GM18519 (cell line): ENCODE measurements at regions not wholly inside any gene's neighbourhood (a gene's known extent, or its start where the extent isn't known, plus 50 kb on each side); places are given as distances from the start of the nearest gene placed in this dataset.
A peak's percentile ranks its signal among the peaks of the same experiment; 100 is the strongest.

Source experiments
- ATAC-seq: cut with Tn5 transposase; IDR thresholded peaks from one replicate; pipeline ENCODE4 v1.9.1; 2021; ENCODE audit warnings: mild to moderate bottlenecking, moderate library complexity; ENCODE audit not compliant: unreplicated experiment, low FRiP score

DNA sequence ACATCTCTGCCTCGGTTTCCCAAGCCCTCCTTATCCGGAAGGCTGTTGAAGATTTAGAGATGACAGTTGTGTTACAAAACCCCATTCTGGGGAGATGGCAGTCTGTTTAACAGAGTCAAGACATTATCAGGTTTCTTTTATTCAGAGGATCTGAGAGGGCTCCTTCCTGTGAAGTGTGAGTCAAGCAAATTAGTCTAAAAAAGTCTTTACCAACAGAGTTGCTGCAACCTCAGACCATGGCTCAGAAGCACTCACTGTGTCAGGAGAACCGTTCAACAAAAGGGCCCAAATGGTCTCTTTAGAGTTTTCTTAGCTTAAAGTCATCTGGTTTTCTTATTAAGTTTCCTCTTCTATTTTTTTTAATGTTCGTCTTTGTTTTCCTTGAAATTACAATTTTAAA, 717.8 kb downstream of the EPM2A start:
- ATAC-seq, result no peak

DNA sequence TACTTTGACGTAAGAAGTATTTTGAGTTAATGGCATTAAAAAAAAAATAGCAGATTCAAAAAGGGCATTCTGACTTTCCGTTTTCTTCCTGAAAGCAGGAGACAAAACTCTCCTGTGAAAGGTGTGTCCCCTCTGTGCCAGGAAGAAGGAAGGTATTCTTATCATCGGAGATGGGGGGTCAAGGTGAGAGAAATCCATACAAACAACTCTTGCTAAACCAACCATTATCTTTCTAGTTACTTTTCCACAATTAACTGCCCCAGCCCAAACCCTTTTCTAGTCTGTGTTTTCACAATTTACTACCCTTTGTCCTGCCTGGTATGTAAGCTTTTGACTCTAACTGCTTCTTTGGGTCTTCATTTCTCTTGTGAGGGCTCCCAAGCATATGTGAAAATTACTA, 717.3 kb downstream of the EPM2A start:
- ATAC-seq, result no peak

DNA sequence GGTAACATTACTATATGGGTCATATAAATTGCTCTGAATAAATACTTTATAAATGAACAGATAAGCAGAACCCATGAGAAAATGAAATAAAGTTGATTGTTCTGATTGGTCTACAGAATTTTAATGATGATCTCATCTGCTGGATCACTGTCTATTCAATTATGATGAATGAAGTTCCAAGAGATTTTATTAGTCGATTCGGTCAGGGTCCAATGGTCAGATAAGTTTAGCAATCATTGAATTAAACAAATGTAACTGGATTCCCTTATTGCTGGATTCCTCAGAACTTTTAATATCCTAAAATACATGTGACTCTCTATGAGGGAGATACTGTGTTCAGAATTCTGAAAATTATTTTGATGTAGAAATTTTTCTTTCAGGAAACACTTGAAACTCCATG, 715.2 kb downstream of the EPM2A start:
- no peak for ATAC-seq

DNA sequence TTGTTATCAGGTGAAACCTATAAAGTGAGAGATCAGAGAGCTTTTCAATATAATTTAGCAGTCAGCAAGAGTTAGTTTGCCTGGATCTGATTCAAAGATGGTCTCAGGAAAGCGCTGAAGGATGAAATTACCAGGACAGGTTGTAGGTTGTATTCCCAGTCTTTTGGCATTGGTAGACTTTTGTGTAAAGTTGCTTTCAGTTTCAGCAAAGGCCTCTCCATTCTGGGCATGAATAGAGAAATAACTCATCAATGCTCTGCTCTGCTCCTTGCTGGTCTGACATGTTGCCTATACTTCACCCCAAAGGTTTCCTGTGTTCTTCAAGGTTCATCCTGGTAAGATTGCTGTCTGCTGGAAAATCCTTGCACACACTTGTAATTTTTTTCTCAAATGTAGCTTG, 714.8 kb downstream of the EPM2A start:
- ATAC-seq, result no peak

DNA sequence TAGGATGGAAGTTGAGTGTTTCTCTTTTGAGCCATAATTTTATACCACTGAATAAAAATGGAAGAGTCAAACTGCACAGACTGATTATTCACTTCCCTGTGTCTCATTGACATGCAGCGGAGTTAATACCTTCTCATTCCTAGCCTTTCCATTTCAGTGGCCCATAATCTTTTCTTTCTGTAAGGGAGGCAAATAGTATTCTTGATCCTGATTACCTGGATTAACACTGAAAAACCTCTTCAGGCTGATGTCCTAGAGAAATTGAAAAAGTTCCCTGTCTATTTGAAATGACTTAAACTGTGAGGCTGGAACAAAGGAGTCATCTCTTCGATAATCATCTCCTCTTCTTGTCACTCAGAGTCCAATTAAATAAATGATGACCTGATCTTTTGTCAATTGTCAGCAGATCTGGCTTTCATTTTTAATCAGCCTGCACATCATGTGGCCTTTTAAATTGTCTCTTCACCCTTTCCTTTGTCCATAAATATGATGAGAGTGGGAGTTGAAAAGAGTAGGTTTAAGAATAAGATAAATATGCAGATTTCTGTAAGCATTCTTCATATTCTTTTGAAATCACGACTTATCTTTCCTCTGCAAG, 713.0 kb downstream of the EPM2A start:
- ATAC-seq, result no peak

DNA sequence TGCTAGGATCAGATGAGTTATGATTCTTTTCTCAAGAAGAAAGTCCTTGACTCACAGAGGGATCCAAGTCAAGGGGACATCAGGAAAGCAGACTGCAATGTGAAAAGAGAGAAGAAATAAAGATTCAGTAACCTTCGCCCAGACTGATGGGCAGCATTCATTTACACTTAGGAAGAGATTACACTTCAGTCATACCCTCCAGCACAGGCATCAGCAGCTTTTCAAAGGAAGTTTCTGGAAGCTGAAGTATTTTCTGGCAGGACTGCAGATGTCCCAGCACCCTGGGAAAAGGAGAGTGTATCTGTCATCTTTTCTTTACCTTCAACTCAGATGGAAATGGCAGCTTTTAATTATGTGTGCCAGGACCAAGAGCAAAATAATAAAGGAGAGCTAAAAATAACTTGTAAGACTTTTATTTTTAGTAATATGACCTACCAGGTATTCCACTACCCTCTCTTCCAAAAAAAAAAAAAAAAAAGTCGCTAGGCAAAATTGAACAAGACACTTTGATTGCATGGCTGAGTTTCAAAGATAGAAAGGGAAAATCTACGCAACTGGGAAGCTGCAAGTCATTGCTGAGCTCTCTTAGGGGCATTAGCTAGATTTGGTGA, 712.1 kb downstream of the EPM2A start:
- no peak for ATAC-seq

DNA sequence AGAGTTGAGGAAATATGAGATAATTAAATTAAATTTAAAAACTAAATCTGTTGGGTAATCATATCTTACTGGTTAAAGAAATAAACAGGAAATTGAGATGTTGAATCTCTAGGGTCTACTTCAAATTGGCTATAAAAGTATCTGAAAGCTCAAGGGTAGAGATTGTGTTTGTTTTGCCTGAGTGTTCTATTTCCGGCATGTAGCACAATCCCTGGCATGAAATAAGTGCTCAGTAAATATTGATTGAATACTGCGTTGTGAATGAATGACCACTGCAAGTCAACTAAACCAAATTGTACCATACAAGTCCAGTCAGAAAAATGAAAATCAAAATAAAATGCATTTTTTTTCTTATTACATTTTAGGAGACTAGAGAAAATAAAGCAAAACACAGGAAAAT, 709.8 kb downstream of the EPM2A start:
- no peak for ATAC-seq

DNA sequence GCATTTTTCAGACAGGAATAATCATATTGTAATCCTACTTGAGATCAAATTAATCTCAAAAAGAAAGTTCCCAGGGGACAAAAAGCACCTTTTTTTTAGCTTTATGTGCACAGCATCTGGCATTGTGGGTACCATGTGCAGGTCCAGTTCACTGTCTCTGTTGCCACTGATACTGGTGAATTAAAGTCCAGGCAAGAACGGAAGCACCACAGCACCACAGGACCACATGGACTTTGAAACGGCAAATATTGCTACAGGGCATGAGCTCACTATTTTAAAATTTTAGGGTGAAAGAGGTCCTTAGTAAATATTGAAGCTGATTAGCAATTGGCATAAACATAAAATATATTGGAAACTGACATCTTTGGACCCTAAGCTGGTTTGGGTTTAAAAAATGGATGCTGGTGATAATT, 709.0 kb downstream of the EPM2A start:
- no peak for ATAC-seq

DNA sequence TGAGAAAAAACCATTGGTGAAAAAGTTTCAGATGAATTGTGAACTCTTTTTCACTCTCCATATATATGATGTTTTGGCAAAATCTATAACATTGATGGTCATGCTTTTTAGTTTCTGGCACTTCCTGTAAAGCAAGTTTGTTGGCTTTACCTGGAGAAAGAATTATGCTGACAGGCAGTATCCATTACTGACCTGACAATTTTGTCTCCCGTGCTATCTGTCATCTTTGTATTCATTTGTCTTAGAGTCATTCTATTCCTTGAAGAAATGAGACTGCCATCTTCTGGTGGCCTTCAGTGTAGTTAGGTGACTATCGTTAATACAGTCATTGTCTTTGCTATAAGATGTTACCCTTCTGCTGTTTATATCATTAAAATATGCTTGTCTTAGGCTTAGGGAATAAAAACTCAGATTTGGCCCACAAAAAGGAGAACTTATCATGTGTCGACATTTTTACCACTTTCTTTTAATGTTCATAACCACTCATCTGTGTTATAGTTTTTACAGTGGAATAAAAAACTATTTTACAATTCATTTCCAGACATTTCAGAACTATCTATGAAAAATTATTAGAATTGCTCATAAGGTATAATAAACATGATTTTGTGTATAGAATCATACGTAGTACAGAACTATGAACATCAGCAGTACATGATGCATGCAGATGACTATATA, 707.0 kb downstream of the EPM2A start:
- ATAC-seq, result peak; percentile 77

DNA sequence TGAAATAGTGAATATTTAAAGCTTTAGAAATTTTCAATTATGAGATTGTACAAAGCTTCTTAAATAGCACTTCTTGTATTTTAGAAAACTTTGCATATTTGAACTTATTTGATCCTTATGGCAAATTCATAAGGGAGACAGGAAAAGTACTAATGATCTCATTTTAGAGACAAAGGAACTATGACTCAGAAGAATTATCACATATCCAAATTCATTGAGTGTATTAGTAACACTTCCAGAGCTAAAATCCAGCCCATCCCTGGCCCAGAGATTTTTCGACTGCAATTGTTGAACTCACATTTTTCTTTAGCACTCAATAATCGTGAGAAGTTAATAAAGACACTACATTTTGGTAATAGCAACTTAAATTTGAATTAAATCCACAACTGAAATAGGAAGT, 704.3 kb downstream of the EPM2A start:
- ATAC-seq, result no peak

DNA sequence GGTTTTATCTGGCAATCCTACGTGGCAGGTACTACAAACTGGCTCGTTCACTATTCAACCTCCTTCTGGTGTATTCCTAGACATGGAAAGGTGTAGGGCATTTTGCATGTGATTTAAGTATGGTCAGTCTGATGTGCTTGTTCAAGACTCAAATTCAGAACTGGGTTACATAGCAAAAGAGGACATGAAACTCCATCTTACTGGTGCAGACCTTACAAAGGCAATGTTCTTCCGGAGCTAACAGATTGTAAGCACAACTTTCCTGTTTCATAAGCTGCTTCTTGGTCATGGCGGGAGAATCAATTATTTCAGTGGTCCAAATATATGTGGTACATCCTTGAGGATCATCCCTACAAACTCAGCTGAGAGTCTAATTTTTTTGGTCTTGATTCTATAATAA, 703.4 kb downstream of the EPM2A start:
- no peak for ATAC-seq

DNA sequence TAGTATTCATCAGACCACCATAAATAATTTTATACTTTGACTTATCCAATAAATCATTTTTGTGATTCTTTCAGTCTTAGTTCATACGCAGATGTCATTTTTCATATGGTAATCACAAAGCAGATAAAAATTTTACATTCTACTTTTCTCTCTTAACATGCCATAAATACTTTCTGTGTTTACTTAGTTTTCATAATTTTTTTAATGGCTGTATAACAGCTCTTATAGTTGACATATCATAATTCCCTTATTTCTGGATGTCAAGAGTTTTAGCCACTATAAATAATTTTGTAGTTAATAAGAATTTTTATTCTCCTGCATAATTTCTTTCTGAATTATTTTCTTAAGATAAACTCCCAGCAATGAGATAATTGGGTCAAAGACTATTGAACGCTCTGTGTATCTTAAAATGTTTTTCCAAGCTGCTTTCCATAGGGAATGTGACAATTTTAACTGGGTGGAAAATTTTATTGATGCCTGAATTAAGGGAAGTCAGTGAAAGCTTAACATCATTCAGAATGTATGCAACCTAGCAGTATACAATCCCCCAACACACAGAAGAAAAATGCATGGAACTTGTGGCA, 702.7 kb downstream of the EPM2A start:
- ATAC-seq, result no peak

DNA sequence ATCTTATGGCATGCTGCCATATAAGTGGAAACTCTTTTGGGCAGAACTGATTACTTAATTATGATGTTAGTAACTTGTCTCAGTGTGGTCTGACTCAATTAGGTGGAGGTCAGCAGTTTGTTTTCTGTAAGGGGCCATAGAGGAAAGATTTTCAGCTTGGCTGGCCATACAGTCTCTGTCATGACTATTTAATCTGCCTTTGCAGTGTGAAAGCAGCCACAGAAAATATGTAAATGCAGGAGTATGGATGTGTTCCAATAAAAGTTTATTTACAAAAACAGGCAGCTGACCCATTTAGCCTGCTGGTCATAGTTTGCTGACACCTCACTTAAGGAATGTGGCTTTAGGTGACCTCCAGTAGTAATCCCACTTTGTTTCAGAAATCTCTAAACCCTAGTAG, 700.7 kb downstream of the EPM2A start:
- ATAC-seq, result no peak

DNA sequence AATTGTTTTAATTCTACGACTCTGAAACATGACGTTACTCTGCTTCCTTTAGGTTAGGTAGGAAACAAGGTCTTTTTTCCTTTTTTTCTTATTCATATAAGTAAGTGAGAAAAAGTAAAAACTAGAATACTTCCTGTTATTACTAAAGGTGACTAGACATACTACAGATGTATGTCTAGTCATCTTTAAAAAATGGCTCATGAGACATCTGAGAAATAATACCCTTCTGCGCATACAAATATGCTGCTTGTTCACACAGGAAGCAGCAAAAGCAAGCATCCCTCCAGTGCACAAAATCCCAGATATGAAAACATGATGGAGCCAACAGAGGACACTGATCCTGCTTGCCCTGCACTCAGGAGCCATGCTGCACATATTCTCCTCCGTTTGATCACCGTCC, 699.1 kb downstream of the EPM2A start:
- no peak for ATAC-seq

DNA sequence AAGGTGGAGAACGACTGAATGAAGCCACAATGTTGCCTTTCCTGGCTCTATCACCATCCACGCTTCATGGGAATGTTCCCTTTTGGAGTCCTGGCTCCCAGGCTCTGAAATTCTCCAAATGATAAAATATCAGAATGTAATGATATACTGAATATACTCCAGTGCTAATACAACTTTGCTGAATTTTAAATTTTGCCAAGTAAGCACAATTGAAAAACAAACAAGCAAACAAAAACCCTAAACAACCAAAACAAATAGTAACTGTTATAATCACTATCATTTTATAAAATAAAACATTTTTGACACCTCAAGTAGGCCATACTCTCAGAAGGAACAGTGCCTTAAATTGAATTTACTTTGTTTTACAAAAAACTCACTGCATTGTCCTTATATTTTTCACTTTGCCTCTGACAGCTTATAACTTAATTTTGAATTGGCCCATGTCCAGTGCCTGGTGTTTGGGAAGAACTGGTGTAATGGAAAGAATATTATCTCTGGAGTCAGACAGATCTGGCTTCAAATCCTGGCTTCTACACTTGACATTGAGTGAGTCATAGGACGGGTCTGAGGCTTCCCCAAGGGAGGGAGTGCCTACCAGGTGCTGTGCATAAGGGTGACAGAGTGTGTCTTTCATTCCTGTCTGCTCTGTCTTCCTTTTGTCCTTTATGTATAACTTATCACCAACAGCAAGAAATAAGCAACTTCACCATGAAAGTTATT, 698.3 kb downstream of the EPM2A start:
- no peak for ATAC-seq

DNA sequence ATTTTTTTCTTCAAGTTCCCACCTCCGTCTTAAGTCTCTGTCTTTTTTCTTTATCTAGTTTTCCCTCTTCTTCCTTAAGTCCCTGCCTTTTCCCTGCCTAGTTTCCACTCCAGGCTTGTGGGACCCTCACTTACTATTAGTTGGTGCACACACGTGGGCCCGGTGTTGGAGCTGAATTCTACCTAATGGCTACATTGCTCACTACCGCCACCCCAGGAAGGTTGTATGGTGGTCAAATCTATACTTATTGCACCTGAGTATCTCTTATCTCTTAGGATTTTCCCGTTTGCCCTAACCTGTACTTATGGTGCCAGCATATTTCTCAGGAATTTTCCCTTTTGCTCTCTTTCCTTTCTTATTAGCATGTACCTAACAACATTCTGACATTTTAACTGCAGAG, 692.8 kb downstream of the EPM2A start:
- ATAC-seq, result no peak

DNA sequence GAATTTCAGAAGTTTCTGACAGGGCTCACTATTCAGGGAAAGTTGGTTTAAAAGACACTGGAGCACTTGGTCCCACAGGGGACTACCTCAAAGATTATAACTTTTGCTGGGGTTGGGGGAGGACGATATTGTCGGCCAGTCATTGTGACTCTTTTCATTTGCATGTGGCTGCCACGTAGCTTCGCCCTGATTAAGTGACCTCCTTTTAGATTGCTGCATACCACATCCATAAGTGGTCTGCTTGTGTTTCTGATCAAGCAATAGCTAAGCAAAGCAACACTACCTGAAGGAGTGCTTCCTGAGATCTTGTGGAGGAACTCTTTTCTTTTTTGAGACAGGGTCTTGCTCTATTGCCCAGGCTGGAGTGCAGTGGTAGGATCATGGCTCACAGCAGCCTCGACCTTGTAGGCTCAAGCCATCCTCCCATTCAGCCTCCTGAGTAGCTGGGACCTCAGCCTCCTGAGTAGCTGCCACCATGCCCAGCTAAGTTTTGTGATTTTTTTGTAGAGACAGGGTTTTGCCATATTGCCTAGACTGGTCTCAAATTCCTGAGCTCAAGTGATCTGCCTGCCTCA, 691.3 kb downstream of the EPM2A start:
- ATAC-seq, result no peak

DNA sequence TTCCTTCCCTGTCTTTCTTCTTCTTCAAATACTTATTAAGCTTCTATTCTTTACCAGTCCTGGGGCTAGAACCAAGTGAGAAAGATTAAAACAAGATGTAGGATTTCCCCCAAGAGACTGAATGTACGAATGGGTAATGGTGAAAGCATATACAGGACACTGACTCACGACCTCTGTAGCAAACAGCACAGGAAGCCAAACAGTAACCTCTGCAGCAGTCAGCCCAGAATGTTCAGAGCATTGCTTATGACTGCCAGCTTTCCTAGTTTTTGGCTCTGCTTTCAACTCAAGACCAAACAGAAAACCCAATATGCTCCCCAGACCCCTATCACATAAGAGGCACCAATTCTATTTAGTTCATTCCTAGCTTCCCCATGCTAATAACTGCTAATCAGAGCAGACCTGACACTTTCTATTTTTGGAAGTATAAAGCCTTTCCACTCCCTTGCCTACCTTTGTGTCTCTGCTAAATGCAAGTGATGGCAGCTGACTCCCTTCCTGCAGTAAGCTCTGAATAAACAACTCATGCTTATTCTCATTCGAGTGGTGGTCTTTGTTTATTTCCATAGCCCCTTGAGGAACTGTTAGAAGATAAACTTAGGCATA, 690.6 kb downstream of the EPM2A start:
- no peak for ATAC-seq

DNA sequence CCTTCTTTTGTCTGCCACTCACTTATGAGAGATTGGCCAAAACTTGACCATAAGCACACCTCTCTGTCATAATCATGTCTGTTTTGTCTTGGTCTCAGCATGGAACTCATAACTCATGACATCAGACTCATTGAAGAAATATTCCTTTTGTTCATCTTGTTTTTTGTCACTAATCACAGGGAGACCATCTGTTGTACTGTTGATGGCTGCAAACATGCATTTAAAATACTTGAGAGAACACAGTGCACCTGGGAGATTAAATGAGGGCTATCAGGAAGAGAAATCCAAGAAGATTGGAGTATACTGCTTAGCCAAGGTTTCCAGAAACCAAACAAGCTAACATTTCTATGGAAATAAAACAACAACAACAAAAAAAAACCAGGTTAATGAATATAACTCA, 689.7 kb downstream of the EPM2A start:
- no peak for ATAC-seq

DNA sequence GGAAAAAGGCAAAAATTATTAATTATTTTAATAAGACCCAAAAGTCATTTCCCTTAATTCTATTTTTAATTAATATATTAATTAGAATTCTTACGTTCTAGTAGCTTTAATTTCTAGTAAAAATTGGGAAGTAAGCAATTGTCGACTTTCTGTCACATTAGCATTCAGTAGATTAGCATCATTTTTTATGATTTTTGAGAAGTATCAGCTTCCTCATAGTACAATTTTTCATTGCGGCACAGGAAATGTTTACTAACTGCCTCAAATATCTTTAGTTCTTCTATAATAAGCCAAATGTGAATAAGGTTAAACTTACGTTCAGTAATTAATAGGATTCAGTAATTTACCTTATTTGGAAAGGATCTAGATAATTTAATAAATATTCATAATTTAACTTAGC, 687.4 kb downstream of the EPM2A start:
- ATAC-seq, result no peak

DNA sequence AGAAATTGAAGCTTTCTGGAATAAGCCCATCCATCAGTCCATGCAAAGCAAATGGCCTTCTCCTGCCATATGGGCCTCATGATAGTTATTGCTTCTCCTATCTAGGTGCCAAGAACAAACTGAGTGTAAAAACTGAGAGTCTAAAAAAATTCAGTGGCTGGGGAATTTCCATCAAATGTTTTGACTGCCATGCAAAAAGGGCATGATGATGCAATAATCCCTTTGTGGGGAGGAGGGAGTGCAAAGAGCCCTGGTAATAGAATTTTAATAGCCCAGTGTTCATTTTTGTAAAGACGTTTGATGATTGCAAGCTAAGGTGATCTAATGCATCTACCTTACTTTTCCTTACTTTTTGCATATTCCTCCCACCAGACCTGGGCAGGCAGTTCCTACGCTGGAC, 683.7 kb downstream of the EPM2A start:
- no peak for ATAC-seq
